CMK (cell line): ENCODE measurements at regions not wholly inside any gene's neighbourhood (a gene's known extent, or its start where the extent isn't known, plus 50 kb on each side); places are given as distances from the start of the nearest gene placed in this dataset.
"Not testable (repeated sequence)": the region's sequence is repeated elsewhere in the genome, so short reads cannot be mapped to it uniquely, and the experiment has no call there.

Experiments
- DNase-seq: peaks from one replicate; pipeline ENCODE4 v3.0.0-alpha.2; 2010; ENCODE audit warnings: low read depth

GRCh38 chr11:134866981-134867675 lies 455.1 kb upstream of the B3GAT1 start:
- no peak for DNase-seq

- no peak for DNase-seq
These were observed 454.2 kb upstream of the B3GAT1 start for GRCh38 chr11:134866215-134866614.

- no peak for DNase-seq
These were observed 452.9 kb upstream of the B3GAT1 start for GRCh38 chr11:134864968-134865305.

GRCh38 chr11:134864233-134864967 lies 452.4 kb upstream of the B3GAT1 start:
- no peak for DNase-seq

- no peak for DNase-seq
These were observed 451.3 kb upstream of the B3GAT1 start for GRCh38 chr11:134863294-134863693.

GRCh38 chr11:134862587-134863195 lies 450.6 kb upstream of the B3GAT1 start:
- DNase-seq = no peak

- no peak for DNase-seq
These were observed 450.1 kb upstream of the B3GAT1 start for GRCh38 chr11:134862105-134862502.

- peak; percentile 7 for DNase-seq
These were observed 449.6 kb upstream of the B3GAT1 start for GRCh38 chr11:134861490-134862104.

GRCh38 chr11:134858783-134859480 lies 446.9 kb upstream of the B3GAT1 start:
- no peak for DNase-seq

- no peak for DNase-seq
These were observed 445.0 kb upstream of the B3GAT1 start for GRCh38 chr11:134857035-134857434.

GRCh38 chr11:134856056-134856971 lies 444.3 kb upstream of the B3GAT1 start:
- DNase-seq = no peak

GRCh38 chr11:134853992-134854991 lies 442.2 kb upstream of the B3GAT1 start:
- DNase-seq = no peak

GRCh38 chr11:134851503-134852224 lies 439.6 kb upstream of the B3GAT1 start:
- DNase-seq = not testable (repeated sequence)

- no peak for DNase-seq
These were observed 438.5 kb upstream of the B3GAT1 start for GRCh38 chr11:134850566-134850965.

GRCh38 chr11:134849833-134850232 lies 437.8 kb upstream of the B3GAT1 start:
- DNase-seq = no peak

- DNase-seq = no peak
These were observed 435.2 kb upstream of the B3GAT1 start for GRCh38 chr11:134847083-134847715.

- no peak for DNase-seq
These were observed 434.5 kb upstream of the B3GAT1 start for GRCh38 chr11:134846328-134847082.
